ENCODE measurements at regions not wholly inside any gene's neighbourhood (a gene's known extent, or its start where the extent isn't known, plus 50 kb on each side); places are given as distances from the start of the nearest gene placed in this dataset.

GRCh38 chr6:62441182-62441581, 155.2 kb upstream of the KHDRBS2 start:
- TF ChIP-seq POLR2A (IDR thresholded peaks at IDR 0.05; ENCODE audit: borderline replicate concordance, extremely low read depth, insufficient read depth, insufficient read length) (no peak), JUND (IDR thresholded peaks at IDR 0.05) (no peak), ATF3 (IDR thresholded peaks at IDR 0.05) (no peak), CBX3 (IDR thresholded peaks at IDR 0.05; ENCODE audit: low read depth) (no peak), EZH2phosphoT487 (IDR thresholded peaks at IDR 0.05; ENCODE audit: borderline replicate concordance) (no peak), POLR2AphosphoS5 (IDR thresholded peaks at IDR 0.05; ENCODE audit: low read depth, low read length) (no peak)
